Hematopoietic multipotent progenitor cell treated with erythropoietin and hydrocortisone succinate and interleukin-3 and kit ligand, for 17 days (in vitro differentiated cells): ENCODE measurements at regions not wholly inside any gene's neighbourhood (a gene's known extent, or its start where the extent isn't known, plus 50 kb on each side); places are given as distances from the start of the nearest gene placed in this dataset.
"Not testable (repeated sequence)": the region's sequence is repeated elsewhere in the genome, so short reads cannot be mapped to it uniquely, and the experiment has no call there.

Experiments
- DNase-seq: peaks from one replicate; pipeline ENCODE4 v3.0.0-alpha.2; 2015; ENCODE audit warnings: low spot score

DNA sequence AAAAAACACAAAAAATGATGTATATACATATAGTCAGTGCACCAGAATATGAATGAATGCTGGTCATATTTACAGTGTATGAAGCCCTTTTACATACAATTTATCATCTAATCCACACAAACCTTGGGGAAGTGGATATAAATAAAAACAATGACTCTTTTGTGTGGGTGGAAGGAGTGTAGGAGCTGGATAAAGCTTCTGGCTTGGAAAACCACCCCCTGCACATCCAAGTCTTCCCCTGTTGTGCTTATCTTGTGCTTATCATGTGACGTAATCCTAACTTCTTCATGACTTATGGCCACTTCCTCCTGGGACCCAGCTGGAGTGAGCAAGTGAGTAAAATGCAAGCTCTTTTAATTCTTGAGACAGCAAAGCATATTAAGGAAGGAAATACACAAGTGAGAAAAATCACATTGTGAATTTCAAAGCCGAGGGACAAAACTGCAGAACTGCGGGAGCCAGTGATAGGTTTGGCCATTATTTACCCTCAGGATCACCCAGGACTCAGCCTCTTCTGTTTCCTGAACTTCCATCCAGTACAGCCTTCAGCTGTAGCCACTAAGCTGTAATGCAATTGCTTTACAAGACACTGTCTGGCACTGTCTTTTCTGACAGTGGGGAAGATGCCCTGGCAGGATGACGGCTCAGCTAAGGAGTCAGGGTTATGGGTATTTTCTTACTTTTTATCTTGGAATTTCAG, 104.0 kb upstream of the PPM1J start:
- DNase-seq: no peak

GRCh38 chr1:112817555-112818373, 102.6 kb upstream of the PPM1J start:
- DNase-seq: no peak

DNA sequence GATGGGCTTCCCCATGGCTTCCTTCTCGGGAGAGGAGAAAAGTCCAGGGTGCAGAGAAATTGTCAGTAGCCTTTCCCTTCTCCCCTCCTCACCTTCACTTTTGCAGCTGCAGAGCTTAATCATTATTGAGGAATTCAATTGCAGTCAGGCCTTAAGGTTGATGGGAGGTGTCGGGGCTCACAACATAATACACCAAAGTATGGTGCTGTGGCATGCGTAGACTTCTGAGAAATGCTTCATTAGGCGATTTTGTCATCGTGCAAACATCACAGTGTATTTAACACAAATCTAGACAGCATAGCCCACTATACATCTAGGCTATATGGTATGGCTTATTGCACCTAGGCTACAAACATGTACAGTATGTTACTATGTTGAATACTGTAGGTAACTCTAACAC, 100.2 kb upstream of the PPM1J start:
- DNase-seq: no peak

- DNase-seq: not testable (repeated sequence)
These were observed 99.5 kb upstream of the PPM1J start for GRCh38 chr1:112814645-112815044.

- DNase-seq: peak; percentile 42
These were observed 93.9 kb upstream of the PPM1J start for GRCh38 chr1:112808861-112809684.

- no peak for DNase-seq
These were observed 92.9 kb upstream of the PPM1J start for GRCh38 chr1:112807999-112808398.

- no peak for DNase-seq
These were observed 92.0 kb upstream of the PPM1J start for GRCh38 chr1:112807117-112807516.

DNA sequence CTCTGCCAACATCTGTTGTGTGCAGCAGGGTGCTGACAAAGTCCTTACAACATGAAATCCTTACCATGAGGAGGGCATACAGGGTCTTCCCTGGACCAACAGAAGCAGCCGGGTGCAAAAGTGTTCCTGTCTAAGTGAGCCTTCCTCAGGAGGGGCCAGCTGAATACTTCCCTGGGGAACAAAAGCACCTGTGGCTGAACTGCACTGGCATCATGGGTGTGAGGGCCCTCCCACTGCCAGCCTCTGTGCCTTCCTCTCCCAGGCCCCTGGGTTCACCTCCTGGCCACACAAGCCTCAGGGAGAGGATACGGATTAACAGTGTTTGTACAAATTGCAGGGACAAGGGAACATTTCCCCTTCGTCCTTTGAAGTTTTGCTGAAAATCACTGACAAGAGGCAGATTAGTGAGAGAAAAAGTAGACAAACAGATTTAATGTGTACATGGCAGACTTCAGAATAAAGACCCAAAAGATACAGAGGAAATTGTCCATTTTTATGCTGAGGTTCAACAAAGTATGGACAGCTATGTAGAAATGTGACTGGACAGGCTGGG, 91.0 kb upstream of the PPM1J start:
- no peak for DNase-seq

DNA sequence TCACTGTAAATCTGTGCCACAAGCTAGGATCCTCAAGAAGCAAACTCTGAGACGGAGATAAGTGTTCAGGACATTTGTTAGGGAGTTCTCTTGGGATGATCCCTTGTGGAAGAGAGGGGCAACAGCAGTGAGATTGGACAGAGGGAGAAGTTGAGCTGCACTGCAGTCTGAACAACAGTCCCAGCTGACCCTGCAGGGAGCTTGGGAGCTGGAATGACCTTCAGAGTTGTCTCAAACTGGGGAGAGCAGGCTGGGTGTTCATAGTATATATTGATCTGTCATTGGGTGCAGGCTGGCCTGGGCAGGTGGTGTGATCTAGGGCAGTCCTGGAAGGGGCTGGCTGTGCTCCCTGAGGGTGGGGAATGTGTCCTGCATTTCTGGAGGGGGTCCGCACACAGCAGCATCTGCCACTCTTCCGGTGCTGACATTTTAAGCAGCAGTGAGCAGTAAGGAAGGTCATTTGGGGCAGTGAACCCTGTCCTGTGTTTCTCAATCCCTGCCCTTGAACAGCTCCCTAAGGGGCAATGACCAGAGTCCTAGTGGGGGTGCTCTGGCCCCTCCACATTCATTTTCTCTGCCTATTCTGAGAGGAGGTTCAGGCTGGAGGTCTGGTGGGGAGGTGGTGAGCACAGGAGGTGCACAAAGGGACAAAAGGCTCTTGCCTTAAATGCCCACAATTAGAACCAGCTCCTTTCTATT, 90.2 kb upstream of the PPM1J start:
- no peak for DNase-seq

DNA sequence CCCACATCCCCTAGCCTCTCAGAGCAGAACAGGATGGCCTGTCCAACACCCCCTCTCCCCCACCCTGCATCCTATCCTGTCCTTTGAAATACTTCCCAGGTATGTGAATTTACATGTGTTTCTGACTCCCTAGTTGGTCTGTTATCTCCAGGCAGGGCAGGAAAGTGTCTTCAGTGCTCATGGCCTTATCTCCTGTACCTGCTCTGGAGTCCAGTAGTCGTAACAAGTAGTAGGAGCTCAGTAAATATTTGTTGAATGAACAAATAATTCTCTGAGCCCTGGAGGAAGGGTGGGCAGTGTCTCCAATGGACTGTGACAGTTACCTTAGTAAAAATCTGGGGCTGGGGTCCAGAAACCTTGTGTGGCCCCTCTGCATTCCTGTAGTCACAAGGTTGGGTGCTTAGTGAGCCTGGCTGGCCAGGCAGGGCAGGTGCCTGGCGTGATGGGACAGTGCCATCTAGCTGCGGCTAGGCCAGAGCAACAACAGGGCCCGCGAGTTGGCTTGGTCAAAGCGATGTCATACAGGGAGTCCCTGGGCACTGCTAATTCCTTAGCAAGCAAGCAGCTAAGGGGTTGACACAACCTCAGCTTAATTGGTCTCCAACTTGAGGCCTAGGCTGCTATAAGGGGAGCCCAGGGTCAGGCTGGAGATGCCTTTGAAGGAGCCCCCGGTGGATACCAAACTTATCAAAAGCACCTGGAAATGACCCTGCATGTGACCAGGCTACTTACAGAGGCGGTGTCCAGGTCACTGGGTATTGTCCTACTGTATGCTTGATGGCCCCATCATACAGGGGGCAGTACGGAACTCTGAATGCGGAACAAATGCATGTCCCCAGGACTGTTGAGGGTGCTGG, 89.0 kb upstream of the PPM1J start:
- peak; percentile 18 for DNase-seq

DNA sequence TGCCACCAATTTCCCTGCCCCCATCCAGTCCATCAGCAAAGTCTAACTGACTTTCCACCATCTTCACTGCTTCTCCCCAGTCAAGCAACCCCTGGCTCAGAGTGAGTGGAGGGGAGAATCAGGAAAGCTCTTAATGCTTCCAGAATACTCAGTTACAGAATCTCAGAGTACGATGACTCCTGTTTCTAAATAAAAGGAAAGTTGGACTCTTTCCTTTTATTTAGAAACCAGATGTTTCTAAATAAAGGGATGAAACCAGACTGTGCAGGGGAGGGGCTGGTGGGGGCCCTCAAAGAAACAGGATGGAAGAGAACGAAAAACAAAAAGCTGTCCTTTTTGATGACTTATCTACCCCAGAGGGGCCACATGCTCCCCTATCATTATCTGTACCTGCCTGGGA, 85.2 kb upstream of the PPM1J start:
- DNase-seq: no peak

- DNase-seq: no peak
These were observed 83.2 kb upstream of the PPM1J start for GRCh38 chr1:112798292-112798691.

DNA sequence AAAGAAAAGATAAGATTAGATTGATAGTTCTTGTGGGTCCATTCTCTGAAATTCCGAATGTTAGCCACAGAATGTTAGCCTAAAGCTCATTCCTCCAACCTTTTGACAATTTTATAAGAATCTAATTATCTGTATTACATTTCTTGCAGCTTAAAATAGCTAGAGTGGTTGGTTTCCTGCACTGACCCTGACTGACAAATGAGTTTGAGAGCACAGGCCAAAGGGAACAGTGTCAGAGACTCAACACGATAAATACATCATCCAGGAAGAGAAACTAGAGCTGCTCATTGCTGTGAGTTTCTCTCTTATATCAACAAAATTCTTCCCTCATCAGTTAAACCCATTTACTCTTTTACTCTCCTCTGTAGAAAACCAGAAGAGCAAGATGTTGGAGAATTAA, 82.1 kb upstream of the PPM1J start:
- no peak for DNase-seq

DNA sequence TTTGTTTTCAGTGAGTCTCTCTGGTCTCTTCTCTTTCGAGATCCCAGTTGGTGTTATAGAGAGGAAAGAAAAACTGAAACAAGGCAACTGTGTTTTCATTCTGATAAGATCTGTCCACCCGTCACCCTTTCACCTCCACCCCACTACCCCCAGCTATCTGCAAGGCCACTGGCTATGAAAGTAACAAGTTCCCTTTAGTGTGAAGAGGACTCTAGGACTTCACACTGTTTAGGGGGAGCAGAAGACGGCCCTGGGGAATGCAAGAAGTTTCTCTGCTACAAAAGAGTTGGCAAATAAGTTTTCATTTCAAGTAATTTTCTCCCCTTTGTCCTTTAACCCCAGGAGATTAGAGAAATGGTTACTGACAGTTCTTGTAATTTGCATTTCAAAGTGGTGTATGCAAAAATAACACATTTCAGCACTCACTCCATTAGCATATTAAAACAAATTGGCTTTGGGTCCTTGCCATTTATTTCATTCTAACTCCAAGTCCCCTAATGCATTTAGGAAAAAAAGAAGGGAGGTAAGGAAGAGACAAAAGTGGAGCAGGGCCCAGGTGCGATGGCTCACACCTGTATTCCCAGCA, 79.6 kb upstream of the PPM1J start:
- DNase-seq: no peak

DNA sequence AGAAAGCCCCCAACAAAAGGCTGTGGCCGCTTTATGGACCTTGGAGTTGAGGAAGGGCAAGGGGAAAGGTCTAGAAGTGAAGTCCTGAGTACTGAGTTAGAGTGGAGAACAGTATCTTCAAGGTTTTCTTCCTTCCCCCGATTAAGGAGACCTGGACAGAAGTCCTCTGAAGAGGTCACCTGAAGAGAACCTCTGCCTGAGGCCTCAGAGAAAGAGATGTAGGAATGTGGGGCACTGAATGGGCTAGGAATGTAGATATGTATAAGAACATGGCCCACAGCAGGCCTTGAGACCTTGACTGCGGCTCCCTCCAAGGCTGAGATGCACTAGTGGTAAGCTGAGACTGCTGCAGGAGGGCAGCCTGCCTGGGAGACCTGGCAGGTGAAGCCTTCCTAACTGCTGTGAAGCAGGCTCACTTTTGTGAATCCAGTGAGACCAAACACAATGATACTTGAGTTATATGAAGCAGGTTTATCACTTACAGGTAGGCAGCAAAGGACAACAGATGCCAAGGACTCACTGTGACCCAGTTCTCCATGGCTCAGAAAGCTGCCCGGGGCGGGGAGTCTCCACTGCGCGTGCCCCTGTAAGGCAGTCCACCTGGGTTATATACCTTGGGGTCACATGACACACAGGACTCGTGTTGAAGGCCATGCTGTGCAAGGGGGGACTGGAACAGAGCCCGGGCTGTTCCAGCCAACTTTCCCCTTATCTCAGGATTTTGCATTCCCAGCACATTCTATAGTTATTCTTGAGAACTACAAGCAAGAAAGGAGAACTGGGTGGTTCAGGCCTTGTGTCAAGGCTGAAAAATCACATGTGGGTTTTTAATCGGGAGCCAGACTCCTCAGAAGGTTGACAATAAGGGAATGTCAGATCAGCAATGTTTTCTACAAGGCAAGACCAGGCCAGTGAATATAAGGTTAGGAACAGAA, 78.8 kb upstream of the PPM1J start:
- DNase-seq: no peak

- DNase-seq: no peak
These were observed 76.6 kb upstream of the PPM1J start for GRCh38 chr1:112791723-112792104.

DNA sequence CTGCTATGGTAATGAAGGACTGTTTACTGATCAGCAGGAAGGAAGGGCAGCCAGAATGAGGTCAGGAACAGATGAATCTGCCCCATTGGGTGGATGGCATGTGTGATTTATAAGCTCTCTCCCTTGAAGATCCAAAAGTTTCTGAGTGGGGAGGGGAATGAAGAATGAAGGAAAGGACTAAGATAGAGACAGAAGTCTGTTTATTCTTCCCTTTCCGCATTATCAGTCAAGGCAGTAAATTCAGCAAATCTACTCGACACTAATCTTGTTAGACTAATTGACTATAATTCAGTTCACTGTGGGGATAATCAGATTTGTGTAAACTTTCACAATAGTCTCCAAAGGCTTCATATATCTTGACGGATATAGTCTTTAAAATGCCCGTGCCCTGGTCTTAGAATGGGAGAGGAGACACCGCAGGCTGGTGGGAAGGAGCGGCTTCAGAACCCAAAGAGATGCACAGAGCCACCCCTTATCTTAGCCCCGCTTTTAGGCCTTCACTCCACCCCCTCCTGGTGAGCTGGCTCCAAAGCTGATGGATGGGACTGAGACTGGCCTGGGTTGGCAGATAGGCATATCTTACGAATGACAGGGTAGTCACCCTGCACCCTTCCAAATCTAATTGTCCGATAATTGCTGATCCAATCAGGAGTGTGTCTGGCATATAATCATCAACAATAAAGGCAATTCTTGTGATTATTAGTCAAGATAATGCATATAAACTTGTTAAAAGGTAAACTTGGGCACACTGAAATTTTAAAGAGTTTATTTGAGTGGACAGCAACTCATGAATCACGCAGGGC, 76.0 kb upstream of the PPM1J start:
- no peak for DNase-seq

GRCh38 chr1:112788561-112788960, 73.4 kb upstream of the PPM1J start:
- DNase-seq: no peak

- DNase-seq: no peak
These were observed 72.9 kb upstream of the PPM1J start for GRCh38 chr1:112788054-112788453.
